HepG2 (cell line): ENCODE measurements at regions not wholly inside any gene's neighbourhood (a gene's known extent, or its start where the extent isn't known, plus 50 kb on each side); places are given as distances from the start of the nearest gene placed in this dataset.

Source experiments
- FOSL1 ChIP-seq: sonication (generic); formaldehyde crosslinking; IDR thresholded peaks from 2 replicates; pipeline ENCODE4 v1.9.0; 2021; ENCODE audit warnings: missing genetic modification reagents, borderline replicate concordance
- FOXK1 ChIP-seq: sonication (generic); formaldehyde crosslinking; IDR thresholded peaks from 2 replicates; pipeline ENCODE4 v1.4.0; 2020; ENCODE audit warnings: low read depth, missing genetic modification reagents, borderline replicate concordance
- HMGA1 ChIP-seq: sonication (generic); formaldehyde crosslinking; conservative IDR thresholded peaks from 2 replicates; pipeline ENCODE4 v1.4.0; 2020; ENCODE audit warnings: missing genetic modification reagents
- HOXA9 ChIP-seq: sonication (generic); formaldehyde crosslinking; IDR thresholded peaks from 2 replicates; pipeline ENCODE4 v1.8.1; 2022; ENCODE audit warnings: missing genetic modification reagents, mild to moderate bottlenecking, moderate library complexity, borderline replicate concordance
- NBN ChIP-seq: fragments of 450-650 bp; conservative IDR thresholded peaks from 2 replicates; pipeline ENCODE4 v1.6.1; 2017
- PAXIP1 ChIP-seq: sonication (generic); formaldehyde crosslinking; conservative IDR thresholded peaks from 2 replicates; pipeline ENCODE4 v1.4.0; 2020; ENCODE audit warnings: mild to moderate bottlenecking, missing genetic modification reagents, moderate library complexity
- POLR2G ChIP-seq: fragments of 200-400 bp; formaldehyde crosslinking; IDR thresholded peaks from 2 replicates; pipeline ENCODE4 v1.6.1; 2018; ENCODE audit warnings: mild to moderate bottlenecking, low read depth, low read length, moderate library complexity
- PREB ChIP-seq: sonication (generic); formaldehyde crosslinking; IDR thresholded peaks from 2 replicates; pipeline ENCODE4 v1.4.0; 2020; ENCODE audit warnings: missing genetic modification reagents
- PRMT3 ChIP-seq: sonication (generic); formaldehyde crosslinking; IDR thresholded peaks from 2 replicates; pipeline ENCODE4 v1.8.1; 2022; ENCODE audit warnings: low read depth, mild to moderate bottlenecking, moderate library complexity, missing genetic modification reagents, borderline replicate concordance
- RXRB ChIP-seq: IDR thresholded peaks from 2 replicates; pipeline ENCODE4 v1.6.1; 2016; ENCODE audit warnings: borderline replicate concordance, missing genetic modification reagents, missing compliant biosample characterization
- ZNF547 ChIP-seq: sonication (generic); formaldehyde crosslinking; IDR thresholded peaks from 2 replicates; pipeline ENCODE4 v1.5.1; 2020; ENCODE audit warnings: mild to moderate bottlenecking, missing genetic modification reagents
- ZNF652 ChIP-seq: IDR thresholded peaks from 2 replicates; pipeline ENCODE4 v1.6.1; 2016; ENCODE audit warnings: low read depth, borderline replicate concordance

- TF ChIP-seq PREB (CRISPR knock-in tag): no peak
- TF ChIP-seq RXRB: no peak
- TF ChIP-seq HOXA9 (CRISPR knock-in tag): no peak
- TF ChIP-seq FOSL1 (CRISPR knock-in tag): 0 out of 2 replicates have a peak, but pooled peaks have one; percentile 43
- no peak for TF ChIP-seq PRMT3 (CRISPR knock-in tag)
- TF ChIP-seq ZNF547 (CRISPR knock-in tag): no peak
- no peak for TF ChIP-seq ZNF652 (CRISPR knock-in tag)
- no peak for TF ChIP-seq NBN
- no peak; the same call in 1 of the 2 replicates for TF ChIP-seq FOXK1 (CRISPR knock-in tag)
- no peak for TF ChIP-seq HMGA1 (CRISPR knock-in tag)
- TF ChIP-seq PAXIP1 (CRISPR knock-in tag): no peak
- TF ChIP-seq POLR2G: no peak
Observed at GRCh38 chr22:27113211-27113635, 455.8 kb downstream of the MIAT start (continued).
